ENCODE measurements at regions not wholly inside any gene's neighbourhood (a gene's known extent, or its start where the extent isn't known, plus 50 kb on each side); places are given as distances from the start of the nearest gene placed in this dataset.

DNA sequence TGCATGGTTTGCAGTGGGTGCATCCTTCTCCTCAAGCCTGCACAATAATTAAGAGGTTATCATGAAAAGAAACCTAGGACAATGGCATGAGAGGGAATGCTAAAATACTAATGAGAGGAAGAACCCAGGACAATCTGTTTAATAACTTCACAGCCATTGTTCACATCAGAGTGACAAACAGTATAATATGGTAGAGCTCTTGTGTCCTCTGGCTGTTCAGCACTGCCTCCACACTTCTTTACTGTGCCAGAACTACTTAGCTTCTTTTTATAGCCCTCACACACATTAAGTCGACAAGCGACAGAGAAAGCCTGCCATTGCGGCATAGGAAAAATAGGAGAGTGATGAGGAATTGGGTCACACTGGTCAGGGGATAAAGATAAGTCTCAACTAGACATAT, 65.0 kb upstream of the MEIS2 start:
- CTCF ChIA-PET = no interaction called here
- POLR2A ChIA-PET = no interaction called here

DNA sequence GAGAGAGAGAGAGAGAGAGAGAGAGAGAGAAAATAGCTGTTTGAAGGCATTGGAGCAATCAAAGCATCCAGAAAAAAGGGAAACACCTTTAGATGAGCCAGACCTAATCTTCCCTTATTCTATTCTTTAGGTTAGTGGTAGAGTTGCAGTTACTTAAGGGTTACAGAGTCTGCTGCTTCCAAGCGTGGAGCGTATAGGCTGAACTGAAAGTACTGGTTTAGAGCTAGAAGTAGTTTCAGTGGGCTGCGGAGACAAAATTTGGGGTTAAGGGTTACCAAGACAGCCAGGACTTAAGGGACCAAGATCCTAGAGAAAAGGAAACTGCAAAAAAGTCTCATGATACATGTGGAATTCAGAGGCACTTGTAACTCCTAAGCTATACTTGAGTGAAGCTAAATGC, 66.1 kb upstream of the MEIS2 start:
- ChIA-PET CTCF (no interaction called here), POLR2A (no interaction called here)

DNA sequence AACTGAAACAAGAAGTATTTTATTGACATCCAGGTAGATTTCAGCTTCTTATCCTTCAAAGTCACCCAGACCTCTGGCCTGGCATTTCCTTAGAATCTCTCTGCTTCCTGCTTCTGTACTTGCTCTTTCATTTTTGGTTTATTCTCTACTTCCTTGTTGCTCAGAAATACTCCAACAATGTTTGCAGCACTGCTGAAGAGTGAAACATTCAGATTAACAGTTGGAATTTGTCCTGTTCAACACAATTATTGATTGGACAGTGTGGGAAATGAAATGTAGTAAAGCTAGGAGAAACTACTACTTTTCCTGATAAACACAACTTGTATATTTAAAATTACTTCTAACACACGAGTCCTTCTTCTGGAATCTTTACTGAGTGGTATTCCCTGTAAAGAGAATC, 81.0 kb upstream of the MEIS2 start:
- ChIA-PET CTCF (no interaction called here), POLR2A (no interaction called here)

DNA sequence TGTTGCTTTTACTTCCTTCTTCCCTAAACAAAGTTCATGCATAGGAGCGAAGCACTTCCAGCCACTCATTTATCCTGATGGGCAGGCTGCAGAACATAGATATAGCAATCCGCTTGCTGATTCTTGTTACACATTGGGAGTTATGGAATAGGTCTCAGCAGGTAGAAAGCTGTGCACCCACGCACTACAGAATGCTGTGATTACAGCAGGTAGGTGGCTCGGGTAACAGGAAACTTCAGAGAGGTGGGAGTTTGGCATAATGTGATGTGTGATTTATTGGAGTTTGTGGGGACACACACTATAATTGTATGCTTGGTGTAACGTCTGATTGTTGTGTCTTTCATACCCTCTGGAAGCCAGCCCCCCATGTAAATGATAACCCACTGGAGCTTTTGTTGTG, 99.2 kb upstream of the MEIS2 start:
- POLR2A ChIA-PET = no interaction called here

DNA sequence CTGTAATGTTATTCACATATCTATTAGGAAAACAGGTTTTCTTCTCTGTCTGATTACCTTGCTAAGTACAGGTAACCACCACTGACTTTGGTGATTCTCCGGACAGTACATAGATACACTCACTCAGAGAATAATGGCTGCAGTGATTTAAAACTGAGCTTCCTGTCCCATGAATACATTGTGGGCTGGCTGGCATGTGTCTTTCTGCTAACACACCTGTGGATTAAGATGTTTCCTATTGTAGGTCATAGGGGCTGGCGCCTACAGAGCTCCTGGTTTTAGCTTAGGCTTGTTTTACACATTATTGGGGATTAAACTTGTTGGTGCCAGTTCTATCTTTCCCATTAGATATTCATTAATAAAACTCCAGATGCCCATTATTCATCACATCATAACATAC, 102.7 kb upstream of the MEIS2 start:
- POLR2A ChIA-PET = no interaction called here
- CTCF ChIA-PET = no interaction called here

More for the DNA sequence above, 99.2 kb upstream of the MEIS2 start:
- CTCF ChIA-PET = no interaction called here

DNA sequence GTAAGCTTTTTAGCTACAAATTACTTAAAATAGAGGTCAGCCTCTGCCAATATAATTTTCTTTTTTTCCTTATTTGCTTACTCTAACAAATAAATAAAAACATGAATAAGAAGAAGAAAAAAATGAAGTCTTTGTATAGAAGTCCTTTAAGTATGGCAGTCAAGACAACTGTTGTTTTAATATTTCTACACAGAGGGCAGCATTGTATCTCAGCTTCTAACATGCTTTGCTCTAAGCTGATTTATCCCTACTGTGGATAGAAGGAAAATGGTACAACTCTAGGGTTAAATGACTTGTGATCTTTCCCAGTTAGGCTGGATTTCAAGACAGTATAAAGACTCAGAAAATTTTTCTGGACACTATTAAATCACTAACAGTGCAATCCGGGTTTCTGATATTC, 104.3 kb upstream of the MEIS2 start:
- ChIA-PET POLR2A (no interaction called here), CTCF (no interaction called here)

DNA sequence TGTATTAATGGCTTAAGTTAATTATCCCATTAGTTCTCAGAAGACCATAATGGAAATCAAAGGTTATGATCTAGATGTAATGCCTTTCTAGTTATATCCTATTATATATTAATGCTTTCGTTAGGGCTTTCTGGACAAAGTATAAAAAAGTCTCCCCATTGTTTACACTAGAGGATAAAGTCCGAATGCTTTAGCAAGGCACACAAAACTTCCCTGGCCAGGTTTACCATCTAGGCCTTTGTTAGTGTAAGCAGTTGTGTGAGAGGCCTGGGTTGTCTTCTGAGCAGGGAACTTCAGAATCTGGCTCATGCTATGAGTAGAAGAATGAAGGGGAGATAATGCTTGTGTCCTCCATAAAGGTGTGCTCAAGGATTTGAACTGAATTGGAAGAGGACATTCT, 106.3 kb upstream of the MEIS2 start:
- ChIA-PET POLR2A (no interaction called here), CTCF (no interaction called here)

DNA sequence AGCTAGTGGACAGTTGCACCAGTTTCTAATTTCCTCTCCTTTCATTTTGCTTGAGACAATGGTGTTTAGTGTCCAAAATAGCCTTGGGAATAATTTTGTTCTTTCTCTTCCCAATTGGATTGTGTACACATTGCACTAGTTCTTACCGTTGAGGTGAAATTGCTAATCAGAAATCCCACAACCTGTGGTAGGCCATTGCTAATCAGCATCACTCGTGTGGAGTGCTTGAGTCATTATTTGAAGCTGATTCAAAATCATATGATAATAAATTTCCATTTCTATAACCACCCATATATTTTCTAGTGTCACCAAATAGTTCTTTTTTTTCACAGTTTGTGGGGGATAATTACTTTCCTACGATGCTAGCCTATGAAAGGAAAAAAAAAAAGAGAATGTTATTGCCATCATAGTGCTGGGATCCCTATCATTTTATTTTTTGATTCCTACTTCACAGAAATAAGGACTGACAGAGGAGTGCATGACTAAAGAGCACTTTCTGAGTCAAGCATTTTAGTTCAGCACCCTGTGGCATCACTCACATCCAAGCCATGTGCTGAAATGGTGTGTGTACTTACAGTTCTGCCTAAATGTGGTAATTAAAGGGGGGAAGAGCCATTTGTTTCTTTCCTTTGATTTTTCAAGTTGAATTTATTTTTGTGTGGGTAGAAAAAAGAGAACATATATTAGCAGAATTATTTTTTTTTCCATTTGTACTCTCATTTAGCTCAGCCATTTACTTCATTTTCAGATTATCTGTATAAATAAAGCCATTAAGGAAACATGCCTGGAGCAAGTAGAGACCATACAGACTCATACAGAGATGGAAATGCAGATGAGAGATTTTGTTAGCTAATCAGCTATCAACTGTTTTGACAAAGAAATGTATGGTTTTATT, 108.0 kb upstream of the MEIS2 start:
- CTCF ChIA-PET = no interaction called here

DNA sequence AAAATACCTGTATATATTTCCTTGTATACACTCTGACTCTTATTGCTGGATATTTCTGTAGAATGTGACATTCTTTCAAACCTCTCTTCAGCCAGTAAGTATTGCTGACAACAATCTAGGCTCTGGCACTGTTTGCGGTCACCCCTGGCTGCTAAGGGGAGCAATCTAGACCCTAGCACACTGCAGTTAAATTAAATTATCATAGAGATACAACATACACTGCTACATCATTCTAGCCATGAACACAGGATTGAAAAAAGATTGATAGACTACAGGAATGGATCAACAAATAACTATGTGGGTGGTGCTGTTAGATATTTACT, 108.7 kb upstream of the MEIS2 start:
- ChIA-PET CTCF (no interaction called here), POLR2A (no interaction called here)

More for the DNA sequence above, 108.0 kb upstream of the MEIS2 start:
- POLR2A ChIA-PET = no interaction called here

DNA sequence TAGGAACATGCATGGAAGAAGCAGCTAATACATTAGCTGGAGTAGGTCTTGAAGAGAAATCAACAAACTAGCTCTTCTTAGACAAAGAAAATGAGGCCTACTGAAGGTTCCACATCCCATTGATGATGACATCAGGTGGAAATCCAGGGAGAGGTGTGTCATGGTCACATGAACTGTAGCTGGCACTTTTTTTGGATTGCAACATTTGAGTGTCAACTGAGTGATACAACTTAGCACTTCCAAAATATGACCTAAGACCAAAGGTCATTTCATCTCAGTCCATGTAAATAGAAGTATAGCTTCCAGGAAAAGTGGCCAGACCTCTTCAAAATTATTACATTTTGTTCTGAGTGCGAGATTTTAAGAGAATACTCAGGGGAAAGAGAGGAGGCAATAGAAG, 117.2 kb upstream of the MEIS2 start:
- POLR2A ChIA-PET = no interaction called here
- CTCF ChIA-PET = no interaction called here

DNA sequence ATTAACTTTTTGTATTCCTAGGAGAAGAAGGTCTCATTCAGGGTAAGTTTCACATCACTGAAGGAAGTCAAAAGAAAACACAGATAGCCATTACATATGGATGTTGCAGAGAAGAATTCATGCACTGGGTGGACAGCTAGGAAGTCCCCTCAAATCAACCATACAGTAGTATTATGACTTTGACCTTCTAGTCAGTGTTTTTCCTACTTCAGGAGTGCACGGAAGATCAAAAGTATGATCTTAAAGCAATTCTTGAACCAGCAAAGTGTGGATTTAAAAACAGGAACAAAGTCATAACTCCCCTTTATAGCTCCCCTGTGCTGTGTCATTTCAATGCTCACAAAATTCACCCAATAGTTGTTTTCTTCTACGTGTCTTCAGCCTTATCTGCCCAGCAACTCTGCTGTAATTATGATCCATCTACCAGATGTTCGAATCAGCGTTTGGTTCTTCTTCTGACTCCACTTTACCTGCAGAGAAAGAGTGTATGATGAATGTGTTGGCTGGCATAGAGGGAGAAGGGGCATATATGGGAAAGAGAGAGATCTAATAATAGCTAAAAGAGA, 118.1 kb upstream of the MEIS2 start:
- ChIA-PET CTCF (no interaction called here), POLR2A (no interaction called here)

DNA sequence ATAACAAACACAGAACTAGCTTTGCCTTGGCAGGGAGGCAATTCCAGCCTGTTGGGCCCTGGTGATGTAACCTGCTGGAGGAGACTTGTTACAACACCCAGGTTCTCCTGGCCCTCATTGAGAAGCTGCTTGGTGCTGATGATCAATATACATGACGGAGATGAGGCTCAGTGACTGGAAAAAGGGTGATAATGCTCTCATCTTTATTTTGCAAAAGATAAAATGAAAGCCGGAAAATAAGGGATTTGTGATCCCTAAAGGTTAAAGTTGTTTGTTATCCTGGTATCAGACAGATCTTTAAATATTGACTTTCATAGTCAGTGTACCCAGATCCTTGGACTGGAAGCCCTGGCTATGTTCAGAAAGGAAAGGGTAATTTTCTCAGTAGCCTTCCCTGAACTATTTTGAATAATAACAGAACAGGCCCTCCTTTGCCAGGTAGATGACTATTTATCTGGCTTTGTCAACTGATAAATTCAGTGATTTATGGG, 118.9 kb upstream of the MEIS2 start:
- ChIA-PET POLR2A (no interaction called here), CTCF (no interaction called here)

DNA sequence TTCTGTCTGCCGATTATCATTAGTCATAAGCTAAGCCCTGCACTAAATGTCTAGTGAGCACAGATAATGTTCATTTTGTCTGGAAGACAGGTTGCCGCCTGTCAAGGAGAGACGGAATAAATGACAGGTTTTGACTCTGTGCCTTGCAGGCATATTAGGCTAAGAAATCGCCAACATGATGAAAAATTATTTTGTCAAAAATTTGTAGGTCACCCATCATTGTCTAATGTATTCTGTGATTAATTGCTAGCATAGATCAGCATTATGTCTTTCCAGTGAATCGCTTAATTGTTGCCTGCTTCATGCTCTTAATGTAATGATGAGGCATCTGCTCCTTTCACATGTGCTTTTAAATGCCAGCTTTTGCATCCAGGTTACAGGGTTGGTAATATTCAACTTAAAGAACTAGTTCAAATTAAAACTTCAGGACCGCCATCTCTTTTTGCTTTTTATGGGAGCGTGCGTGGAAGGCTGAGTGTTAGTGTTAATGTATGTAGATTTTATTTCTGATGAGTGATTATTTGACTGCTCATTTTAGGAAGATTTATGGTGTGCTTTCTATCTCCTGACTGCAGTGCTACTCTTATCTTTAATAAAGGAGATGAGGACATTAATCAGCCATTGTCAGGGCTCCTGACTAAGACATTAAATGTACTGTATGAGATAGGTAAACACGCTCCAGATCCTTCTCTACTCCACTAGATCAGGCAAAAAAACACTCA, 120.8 kb upstream of the MEIS2 start:
- ChIA-PET CTCF (no interaction called here), POLR2A (no interaction called here)

DNA sequence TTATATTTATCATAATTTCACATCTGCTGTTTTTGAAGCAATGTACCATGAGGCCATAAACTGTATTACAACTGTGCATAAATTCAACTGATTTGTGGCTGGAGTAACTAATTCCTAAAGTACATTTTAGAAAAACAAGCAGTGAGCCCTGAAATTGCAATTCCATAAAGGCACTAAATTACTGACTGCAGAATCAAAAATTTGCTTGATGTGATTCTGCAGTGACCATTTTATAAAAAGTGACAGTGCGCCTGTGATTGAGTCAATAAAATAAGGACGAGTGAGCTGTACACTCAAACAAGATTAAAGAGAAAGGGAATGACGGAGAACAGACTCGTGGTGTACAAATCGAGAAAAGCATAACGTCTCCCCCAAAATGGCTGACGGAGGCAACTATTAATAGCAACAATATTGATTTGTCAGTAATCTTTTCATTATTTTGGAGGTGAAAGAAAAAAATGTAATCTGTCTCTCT, 121.4 kb upstream of the MEIS2 start:
- CTCF ChIA-PET = no interaction called here

DNA sequence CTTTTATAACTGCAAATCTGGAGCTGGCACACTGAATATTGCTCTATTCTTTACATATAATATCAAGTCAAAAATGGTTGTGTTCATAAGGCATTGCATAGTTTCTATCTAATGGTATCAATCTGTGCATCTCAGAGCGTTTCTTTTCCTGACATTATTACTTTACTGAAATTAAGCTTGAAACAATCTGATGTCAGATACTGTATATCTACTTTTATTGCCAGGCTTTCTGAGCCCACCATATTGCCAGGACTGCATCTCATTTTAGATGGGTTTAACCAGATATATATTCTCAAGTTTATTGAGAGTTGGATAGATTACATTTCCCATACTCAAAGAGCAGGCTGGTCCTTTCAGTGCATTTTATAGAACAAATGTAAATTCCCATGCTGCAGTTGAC, 122.7 kb upstream of the MEIS2 start:
- CTCF ChIA-PET = no interaction called here
- POLR2A ChIA-PET = no interaction called here

More for the DNA sequence above, 121.4 kb upstream of the MEIS2 start:
- POLR2A ChIA-PET = no interaction called here

DNA sequence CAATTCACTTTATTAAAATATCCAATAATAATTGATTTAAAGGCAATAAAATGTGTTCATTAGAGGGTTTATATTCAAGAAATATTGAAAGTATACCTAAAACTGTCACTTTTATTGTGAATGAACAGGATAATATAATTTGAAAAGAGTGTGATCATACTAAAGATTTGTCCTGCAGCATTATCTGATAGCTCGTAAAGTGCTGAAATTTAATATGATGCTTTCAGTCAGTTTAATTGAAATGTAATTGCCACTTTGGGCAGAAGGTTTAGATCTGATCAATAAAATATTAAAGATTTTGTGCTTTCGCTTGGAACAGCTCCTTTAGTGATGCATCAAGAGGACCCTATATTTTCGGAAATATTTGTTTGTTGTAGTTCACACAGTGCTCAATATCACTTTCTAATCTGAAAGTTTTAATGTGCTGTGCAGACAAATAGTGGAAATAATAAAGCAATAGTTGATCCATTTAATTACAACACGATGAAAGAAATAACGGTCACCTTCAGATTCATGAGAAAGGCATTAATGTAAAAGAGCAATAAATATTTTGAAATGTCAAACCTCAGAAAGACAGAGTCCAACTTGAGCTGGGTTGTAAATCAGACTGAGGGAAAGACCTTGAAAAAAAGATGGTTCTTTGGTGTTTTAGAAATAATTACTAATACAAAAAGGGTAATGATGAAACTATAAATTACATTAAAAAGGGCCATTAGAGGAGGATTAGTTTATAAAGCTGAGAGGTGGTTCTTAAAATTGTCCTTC, 129.7 kb upstream of the MEIS2 start:
- POLR2A ChIA-PET = no interaction called here

DNA sequence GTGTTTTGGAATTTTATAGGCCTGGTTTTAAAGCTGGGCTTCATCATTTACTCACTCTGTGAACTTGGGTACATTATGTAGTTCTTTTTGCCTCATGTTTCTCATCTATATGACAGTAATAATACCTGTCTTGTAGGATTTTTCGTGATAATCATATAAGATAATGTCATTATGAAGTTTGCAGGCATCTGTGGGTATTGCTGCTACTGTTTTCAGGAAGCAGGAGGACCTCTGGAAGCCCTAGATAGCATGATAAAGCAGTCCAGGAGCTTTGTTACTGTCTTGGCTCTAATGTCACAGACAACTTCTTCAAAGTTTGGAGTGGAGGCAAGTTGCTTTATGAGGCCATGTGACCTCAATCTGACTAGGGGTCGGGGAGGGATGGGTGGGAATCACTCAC, 145.0 kb upstream of the MEIS2 start:
- POLR2A ChIA-PET = no interaction called here

More for the DNA sequence above, 129.7 kb upstream of the MEIS2 start:
- CTCF ChIA-PET = no interaction called here

DNA sequence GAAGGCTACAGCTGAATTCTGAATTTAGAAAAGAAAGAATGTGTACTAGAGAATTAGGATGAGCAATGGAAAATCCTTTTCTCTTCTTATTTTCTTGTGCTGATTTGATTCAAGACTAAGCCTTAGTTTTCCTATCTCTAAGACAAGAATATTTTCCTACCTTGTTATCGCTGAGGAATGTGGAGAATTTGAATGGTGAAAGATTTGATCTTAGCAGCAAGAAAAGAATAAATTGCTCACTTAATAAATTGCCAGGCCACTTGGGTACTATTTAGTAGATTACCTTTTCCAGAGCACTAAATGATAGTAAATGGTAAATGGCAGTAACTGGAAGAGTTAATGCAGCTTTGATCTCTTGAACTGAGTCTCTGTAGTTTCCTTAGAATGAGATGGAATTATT, 145.7 kb upstream of the MEIS2 start:
- ChIA-PET CTCF (no interaction called here), POLR2A (no interaction called here)

More for the DNA sequence above, 145.0 kb upstream of the MEIS2 start:
- CTCF ChIA-PET = no interaction called here

DNA sequence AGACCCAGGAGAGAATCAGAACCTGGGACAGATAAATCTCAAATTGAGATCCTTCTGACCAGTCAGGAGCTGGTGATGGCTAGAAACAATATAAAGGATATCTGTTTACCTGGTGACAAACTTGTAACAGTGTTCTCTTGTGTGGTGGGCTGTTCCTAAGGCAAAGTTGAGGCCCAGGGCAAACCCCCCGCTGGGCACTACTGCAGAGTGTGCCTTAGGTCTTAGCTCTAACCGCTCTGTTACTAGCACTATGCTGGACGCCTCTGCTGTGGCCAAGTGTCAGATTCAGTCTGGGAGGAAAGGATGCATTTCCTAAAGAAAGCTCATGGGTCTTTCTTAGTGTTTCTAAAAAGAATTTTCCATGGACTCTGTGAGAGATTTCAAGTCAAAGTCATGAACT, 146.5 kb upstream of the MEIS2 start:
- ChIA-PET POLR2A (no interaction called here), CTCF (no interaction called here)

DNA sequence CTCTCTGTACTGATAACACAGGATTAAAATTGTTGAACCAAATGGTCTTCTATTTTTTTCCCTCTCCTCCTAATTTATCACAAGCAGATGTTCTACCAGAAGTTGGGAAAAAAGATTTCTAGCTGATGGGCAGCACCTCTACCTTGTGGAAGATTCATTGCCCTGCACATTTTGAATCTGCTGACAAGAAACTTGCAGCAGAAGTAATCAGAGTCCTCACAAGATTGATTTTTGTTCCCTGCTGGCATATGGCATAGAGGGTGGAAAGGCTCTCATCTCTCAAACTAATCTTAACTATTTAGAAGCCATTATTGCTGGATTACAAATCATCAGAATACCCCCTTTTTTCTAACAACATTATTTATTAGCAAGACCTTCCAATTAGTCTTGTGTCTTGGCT, 148.9 kb upstream of the MEIS2 start:
- CTCF ChIA-PET = no interaction called here
- POLR2A ChIA-PET = no interaction called here

DNA sequence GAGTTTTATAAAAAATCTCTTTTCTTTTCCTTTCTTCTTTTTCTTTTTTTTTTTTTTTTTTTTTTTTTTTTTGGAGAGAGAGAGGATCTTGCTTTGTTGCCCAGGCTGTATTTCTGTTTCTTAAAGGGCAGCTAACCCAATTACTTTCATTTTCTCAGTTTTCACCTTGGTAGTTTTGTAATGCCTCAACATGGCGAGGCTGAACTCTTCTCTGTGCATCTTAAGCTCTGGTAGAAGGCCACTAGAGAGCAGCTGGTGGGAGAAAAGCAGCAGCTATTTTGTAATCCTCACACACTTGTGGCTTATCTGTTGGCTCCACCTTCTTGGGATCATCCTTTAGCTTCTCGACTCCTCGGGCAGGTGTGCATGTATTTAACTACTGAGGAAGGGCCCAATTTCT, 152.2 kb upstream of the MEIS2 start:
- CTCF ChIA-PET = interaction anchor here (0.5 to 1.0 kb wide), 5 partner anchors 11 to 1382 kb away, joined by 3 read pairs; no protein-coding TSS in a partner anchor
- POLR2A ChIA-PET = no interaction called here

Measured in activated CD8-positive, alpha-beta memory T cell treated with anti-CD3 and anti-CD28 coated beads for 36 hours (primary cell).